Omental fat pad (tissue), 3 donors: ENCODE measurements at regions not wholly inside any gene's neighbourhood (a gene's known extent, or its start where the extent isn't known, plus 50 kb on each side); places are given as distances from the start of the nearest gene placed in this dataset.
"Not testable (repeated sequence)": the region's sequence is repeated elsewhere in the genome, so short reads cannot be mapped to it uniquely, and the experiment has no call there.

ENCODE experiments used
- ATAC-seq: fragments of 150-250 bp; one replicate; pipeline ENCODE4 v1.9.1; 2016; ENCODE audit warnings: mild to moderate bottlenecking, moderate library complexity; ENCODE audit not compliant: low FRiP score
- DNase-seq: peaks from one replicate; pipeline ENCODE4 v3.0.0-alpha.2; 2019; ENCODE audit warnings: low spot score
- TF ChIP-seq, protein P1 (sequence below), 3 donors: fragments of 450-650 bp; IDR thresholded peaks; one replicate each; pipeline ENCODE4 v1.5.1; 2016 to 2017; ENCODE audit warnings: antibody characterized with exemption in 3 of 3, mild to moderate bottlenecking in 3 of 3, moderate library complexity in 2 of 3

- ATAC-seq (no peak), DNase-seq (no peak)
- TF ChIP-seq, protein P1, sequence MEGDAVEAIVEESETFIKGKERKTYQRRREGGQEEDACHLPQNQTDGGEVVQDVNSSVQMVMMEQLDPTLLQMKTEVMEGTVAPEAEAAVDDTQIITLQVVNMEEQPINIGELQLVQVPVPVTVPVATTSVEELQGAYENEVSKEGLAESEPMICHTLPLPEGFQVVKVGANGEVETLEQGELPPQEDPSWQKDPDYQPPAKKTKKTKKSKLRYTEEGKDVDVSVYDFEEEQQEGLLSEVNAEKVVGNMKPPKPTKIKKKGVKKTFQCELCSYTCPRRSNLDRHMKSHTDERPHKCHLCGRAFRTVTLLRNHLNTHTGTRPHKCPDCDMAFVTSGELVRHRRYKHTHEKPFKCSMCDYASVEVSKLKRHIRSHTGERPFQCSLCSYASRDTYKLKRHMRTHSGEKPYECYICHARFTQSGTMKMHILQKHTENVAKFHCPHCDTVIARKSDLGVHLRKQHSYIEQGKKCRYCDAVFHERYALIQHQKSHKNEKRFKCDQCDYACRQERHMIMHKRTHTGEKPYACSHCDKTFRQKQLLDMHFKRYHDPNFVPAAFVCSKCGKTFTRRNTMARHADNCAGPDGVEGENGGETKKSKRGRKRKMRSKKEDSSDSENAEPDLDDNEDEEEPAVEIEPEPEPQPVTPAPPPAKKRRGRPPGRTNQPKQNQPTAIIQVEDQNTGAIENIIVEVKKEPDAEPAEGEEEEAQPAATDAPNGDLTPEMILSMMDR (IDR thresholded peaks at IDR 0.05): no peak
Measured at GRCh38 chr1:47533793-47534328, 96.0 kb downstream of the FOXD2 start.

DNA sequence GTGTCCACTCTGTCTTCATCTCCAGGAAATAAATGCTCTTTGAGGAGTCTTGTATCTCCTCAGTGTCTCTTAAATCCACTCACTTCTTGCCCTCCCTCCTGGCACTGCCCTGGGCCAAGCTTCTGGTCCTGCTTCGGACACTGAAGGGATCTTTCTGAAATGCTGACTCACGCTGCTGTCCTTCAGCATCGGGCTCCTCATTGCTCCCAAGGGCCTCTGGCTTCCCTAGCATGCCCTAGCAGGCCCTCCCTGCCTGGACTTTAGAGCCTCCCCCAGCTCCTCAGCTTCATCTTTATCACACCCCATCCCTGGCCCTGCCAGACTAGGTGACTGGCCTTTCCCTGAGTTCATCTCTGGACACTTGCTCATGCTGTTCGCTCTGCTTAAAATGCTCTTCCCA, 96.6 kb downstream of the FOXD2 start:
- ATAC-seq (no peak), DNase-seq (no peak)

DNA sequence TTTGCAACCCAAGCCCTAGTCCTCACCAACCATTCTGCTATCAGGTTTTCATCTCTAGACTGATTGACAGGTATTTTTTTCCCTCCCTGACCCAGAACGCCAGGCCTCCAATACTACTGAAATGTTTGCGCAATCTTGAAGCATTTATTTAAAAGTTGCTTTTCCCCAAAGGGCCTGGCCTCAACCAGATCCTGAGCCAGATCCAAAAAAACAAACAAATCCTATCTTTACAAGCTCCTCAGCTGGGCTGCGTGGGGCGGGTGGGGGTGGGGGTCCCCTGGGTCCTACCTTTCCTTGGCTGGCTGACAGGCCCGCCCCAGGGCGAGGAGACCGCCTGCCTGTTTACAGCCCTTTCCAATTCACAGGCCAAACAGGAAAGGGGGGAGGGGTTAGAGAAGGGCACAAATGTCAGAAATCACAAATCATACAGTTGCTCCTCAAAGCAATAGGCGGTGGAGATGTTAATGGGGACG, 98.8 kb downstream of the FOXD2 start:
- ATAC-seq: no peak
- TF ChIP-seq, protein P1 (IDR thresholded peaks at IDR 0.05): no peak
- no peak for DNase-seq

More for the DNA sequence above, 96.6 kb downstream of the FOXD2 start:
- TF ChIP-seq, protein P1 (IDR thresholded peaks at IDR 0.05): no peak

DNA sequence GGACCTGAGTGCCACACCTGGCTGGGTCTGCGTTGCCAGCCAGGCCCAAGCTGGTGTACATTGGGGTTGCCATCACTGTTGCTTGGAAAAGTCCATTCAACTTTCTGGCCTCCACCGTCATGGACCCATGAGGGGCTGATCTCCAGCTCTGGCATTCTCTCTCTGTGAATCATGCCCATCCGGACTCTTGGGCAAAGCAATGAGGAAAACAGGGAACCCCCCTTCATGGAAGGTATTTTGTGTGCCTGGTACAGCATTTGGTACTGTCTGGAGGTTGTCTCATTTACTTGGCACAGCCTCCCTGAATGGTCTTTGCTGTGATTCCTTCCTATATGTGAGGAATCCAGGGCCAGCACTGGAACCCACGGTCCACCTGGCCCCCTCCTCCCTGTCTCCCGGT, 99.4 kb downstream of the FOXD2 start:
- ATAC-seq (no peak), DNase-seq (no peak)
- TF ChIP-seq, protein P1 (IDR thresholded peaks at IDR 0.05): no peak

- DNase-seq: no peak
- no peak for ATAC-seq
- TF ChIP-seq, protein P1 (IDR thresholded peaks at IDR 0.05): no peak
Measured at GRCh38 chr1:47537966-47538365, 100.1 kb downstream of the FOXD2 start.

GRCh38 chr1:47538530-47538929, 100.7 kb downstream of the FOXD2 start:
- not testable (repeated sequence) for DNase-seq, ATAC-seq

- not testable (repeated sequence) for DNase-seq, ATAC-seq
Measured at GRCh38 chr1:47541705-47542104, 103.9 kb downstream of the FOXD2 start.

DNA sequence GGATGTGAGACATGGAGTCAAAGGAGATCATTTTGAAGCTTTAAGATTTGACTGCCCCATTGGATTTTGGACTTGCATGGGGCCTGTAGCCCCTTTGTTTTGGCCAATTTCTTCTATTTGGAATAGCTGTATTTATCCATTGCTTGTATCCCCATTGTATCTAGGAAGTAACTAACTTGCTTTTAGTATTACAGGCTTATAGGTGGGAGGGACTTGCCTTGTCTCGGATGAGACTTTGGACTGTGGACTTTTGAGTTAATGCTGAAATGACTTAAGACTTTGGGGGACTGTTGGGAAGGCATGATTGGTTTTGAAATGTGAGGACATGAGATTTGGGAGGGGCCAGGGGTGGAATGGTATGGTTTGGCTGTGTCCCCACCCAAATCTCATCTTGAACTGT, 105.2 kb downstream of the FOXD2 start:
- not testable (repeated sequence) for ATAC-seq, DNase-seq

DNA sequence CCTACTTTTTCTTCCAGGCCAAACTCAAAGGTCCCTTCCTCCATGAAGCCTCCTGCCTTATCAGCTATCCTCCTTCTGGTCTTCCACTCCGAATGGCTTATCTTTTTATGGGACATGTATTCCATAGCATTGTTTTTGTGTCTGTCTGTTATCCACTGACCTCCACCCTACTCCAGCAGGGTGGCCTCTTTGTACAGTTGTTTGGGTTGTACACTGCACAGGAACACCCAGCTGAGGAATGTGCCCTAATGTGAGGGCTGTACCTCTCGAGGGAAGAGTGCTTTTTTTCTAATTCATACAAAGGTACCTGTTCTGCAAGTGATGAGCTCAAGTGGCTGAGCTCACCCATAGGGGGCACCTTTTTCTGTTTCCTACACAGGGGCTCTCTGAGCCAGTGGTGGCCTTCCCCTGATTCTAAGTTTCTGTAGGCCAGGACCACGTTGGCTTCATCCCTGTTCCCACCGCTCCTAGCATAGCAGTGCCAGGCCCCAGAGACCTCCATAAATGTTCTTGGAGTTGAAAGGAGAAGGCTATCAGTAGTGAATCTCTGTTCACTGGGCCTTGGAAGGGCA, 108.2 kb downstream of the FOXD2 start:
- TF ChIP-seq, protein P1 (IDR thresholded peaks at IDR 0.05): no peak
- no peak for DNase-seq
- ATAC-seq: no peak
